Endothelial cell of umbilical vein (primary cell): ENCODE measurements at regions not wholly inside any gene's neighbourhood (a gene's known extent, or its start where the extent isn't known, plus 50 kb on each side); places are given as distances from the start of the nearest gene placed in this dataset.

Experiments
- EZH2 ChIP-seq: IDR thresholded peaks from 2 replicates; pipeline ENCODE4 v1.6.1; 2012; ENCODE audit warnings: borderline replicate concordance, low read depth, mild to moderate bottlenecking, moderate library complexity, low read length, inconsistent platforms; ENCODE audit not compliant: severe bottlenecking
- FOS ChIP-seq: IDR thresholded peaks from 2 replicates; pipeline ENCODE4 v1.6.1; 2011; ENCODE audit warnings: mild to moderate bottlenecking, low read length, moderate library complexity, borderline replicate concordance; ENCODE audit not compliant: insufficient read depth
- MYC ChIP-seq: IDR thresholded peaks from one replicate; pipeline ENCODE4 v1.6.1; 2011; ENCODE audit warnings: mild to moderate bottlenecking, low read depth, low read length
- POLR2A ChIP-seq: IDR thresholded peaks from 2 replicates; pipeline ENCODE4 v1.6.1; 2012; ENCODE audit warnings: low read depth, mild to moderate bottlenecking, control low read depth, low read length
- POLR2AphosphoS5 ChIP-seq: IDR thresholded peaks from 2 replicates; pipeline ENCODE4 v1.6.1; 2012; ENCODE audit warnings: low read depth, mild to moderate bottlenecking, control low read depth, low read length, moderate library complexity; ENCODE audit not compliant: insufficient read depth
- TF ChIP-seq, protein P1 (sequence below), 2 donors: IDR thresholded peaks; 1 replicate in 1 of 2; 2 replicates in 1 of 2; pipeline ENCODE4 v1.5.1; 2011; ENCODE audit warnings: low read length in 2 of 2, mild to moderate bottlenecking in 2 of 2, moderate library complexity in 2 of 2, control low read depth in 1 of 2, inconsistent platforms in 1 of 2, low read depth in 1 of 2; ENCODE audit not compliant: insufficient read depth in 1 of 2; ENCODE audit errors: extremely low read depth in 1 of 2
- TF ChIP-seq, protein P2 (sequence below): IDR thresholded peaks from 2 replicates; pipeline ENCODE4 v1.6.1; 2011; ENCODE audit not compliant: insufficient read depth, insufficient read length

- TF ChIP-seq, protein P1, sequence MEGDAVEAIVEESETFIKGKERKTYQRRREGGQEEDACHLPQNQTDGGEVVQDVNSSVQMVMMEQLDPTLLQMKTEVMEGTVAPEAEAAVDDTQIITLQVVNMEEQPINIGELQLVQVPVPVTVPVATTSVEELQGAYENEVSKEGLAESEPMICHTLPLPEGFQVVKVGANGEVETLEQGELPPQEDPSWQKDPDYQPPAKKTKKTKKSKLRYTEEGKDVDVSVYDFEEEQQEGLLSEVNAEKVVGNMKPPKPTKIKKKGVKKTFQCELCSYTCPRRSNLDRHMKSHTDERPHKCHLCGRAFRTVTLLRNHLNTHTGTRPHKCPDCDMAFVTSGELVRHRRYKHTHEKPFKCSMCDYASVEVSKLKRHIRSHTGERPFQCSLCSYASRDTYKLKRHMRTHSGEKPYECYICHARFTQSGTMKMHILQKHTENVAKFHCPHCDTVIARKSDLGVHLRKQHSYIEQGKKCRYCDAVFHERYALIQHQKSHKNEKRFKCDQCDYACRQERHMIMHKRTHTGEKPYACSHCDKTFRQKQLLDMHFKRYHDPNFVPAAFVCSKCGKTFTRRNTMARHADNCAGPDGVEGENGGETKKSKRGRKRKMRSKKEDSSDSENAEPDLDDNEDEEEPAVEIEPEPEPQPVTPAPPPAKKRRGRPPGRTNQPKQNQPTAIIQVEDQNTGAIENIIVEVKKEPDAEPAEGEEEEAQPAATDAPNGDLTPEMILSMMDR (IDR thresholded peaks at IDR 0.05; ENCODE audit: extremely low read depth in 1 of 2, insufficient read depth in 1 of 2, low read depth in 1 of 2, low read length in 2 of 2), result no peak
- TF ChIP-seq EZH2 (no peak), POLR2AphosphoS5 (no peak), POLR2A (no peak), FOS (no peak), MYC (no peak)
- TF ChIP-seq, protein P2, sequence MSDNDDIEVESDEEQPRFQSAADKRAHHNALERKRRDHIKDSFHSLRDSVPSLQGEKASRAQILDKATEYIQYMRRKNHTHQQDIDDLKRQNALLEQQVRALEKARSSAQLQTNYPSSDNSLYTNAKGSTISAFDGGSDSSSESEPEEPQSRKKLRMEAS, result no peak
Measured at GRCh38 chr1:57591842-57592241, 168.0 kb upstream of the DAB1 start.
